ENCODE measurements at regions not wholly inside any gene's neighbourhood (a gene's known extent, or its start where the extent isn't known, plus 50 kb on each side); places are given as distances from the start of the nearest gene placed in this dataset.

- no peak for DNase-seq
Observed at GRCh38 chr2:134098321-134098720, 155.6 kb upstream of the MGAT5 start.

DNA sequence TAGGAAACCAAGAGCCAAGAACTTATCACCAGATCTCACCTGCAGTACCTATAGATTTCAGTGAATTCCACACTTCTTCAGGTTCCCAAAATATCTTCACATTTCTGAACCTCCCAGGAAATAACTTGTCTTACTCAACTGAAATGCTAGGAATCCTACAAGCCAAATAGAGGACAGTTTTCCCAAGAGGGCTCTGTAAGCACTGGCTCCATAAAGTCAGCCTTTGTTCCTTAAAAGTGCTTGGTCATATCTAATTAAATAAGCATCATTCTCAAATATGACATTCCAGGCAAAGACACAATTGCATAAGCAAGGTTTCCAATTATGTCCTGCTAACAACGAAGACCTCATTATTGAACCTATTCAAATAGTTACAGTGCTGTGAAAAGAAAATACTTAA is 154.6 kb upstream of the MGAT5 start:
- DNase-seq: no peak

GRCh38 chr2:134103196-134103595 is 150.7 kb upstream of the MGAT5 start:
- no peak for DNase-seq

DNA sequence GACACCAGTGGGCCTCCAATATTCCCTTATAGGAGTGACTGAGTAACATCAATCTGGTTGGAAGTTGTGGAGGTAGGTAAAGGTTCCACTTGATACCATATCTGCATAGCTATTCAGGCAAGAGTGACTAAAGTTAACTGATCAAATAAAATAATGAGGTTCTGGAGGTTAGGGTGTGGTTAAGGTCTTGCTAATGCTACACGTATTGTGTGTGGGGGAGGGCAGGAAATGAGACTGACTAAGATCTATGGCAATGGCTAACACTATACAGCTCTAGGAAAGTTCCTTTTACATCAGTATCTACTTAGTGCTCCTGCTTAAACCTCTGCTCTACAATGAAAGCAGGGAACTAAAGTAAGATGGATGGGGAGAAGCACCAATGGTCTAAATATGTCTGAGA is 149.1 kb upstream of the MGAT5 start:
- DNase-seq: no peak

DNA sequence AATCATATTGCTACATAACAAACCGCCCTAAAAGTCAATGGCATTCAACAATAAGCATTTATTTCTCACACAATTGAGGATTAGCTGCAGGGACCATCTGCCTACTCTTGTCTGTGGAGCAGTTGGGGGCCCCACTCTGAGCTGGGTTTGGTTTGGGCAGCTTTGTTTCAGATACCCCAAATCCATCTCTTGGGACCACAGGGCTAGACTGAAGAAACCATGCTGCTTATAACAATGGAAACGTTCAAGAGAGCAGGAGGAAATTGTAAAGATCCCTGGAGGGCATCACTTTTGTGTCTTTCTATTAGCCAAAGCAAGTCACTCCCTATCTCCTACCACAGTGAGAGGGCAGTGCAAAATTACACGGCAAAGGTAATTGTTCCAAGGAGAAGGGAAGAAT is 146.5 kb upstream of the MGAT5 start:
- peak; percentile 8 to 17 for DNase-seq

GRCh38 chr2:134108113-134108512 is 145.8 kb upstream of the MGAT5 start:
- no peak for DNase-seq

- no peak for DNase-seq
Observed at GRCh38 chr2:134109246-134109645, 144.6 kb upstream of the MGAT5 start.

GRCh38 chr2:134109725-134110124 is 144.1 kb upstream of the MGAT5 start:
- DNase-seq: no peak

DNA sequence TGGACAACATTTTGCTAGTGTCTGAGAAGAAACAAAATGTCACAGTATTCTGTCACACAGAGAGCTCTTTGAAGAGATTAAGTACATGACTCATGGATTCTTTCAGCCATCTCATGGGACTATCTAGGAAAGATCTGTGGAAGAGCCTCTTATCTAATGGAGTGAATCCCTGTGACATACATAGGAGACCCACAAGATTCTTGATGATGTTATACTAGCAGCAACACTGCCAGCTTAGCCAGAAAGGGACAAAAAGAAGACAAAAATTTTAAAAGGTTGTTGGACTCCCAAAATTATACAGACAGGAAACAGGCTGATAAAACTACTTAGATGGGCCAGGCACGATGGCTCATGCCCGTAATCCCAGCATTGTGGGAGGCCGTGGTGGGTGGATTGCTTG is 143.3 kb upstream of the MGAT5 start:
- DNase-seq: no peak

DNA sequence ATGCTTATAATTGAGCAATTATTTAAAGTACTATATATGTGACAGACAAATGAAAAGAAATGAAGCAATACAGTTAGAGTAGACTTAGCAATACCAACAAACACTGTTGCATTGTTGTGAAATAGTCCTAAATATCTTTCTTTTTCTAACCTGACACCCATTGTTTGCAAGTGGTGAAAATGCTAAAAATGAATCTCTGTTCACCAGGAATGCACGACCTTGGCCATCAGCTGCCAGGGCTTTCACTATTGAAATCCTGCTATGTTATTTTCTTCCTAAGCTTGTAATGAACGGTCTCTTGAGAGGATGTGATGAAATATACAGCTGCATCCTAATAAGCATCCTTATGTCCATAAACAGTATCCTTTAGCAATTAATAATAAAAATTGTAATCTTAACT is 136.2 kb upstream of the MGAT5 start:
- no peak for DNase-seq

DNA sequence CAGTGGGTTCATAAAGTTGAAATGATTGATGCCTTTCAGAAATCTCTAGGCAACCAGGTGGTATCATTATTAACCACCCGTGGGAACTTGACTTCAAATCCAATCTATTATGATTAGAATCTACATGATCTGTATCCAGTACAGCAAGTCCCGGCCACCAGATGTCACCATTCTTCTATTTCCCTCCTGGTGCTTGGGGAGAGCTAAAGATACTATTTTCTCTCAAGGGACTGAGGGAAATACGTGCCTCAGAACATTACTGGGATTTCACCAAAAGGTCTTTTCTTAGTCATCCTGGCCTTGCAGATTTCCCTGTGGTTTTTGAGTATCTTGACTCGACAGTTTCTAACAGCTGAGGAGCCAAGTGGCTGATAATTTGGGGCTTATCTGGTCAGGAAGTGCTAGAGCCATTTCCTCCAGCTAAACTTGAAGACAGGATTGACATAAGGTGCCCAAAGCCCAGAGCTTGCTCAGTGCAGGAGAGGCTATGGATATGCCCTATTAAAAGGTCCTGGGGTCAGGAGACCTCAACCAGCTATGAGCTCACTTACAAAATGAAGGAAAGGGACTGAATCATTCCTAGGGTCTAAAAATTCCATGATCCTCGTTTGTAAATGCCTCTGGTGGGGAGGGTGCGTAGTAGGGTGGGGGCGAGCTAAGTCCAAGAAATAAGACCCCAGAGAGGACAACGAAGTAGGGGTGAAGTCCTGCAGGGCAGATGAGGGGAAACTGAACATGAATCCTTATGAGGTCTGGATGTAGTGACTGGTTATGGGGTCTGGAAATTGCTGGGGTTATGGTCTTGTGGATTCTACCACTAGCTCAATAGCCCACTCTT is 135.4 kb upstream of the MGAT5 start:
- DNase-seq: peak; percentile 81 to 87

DNA sequence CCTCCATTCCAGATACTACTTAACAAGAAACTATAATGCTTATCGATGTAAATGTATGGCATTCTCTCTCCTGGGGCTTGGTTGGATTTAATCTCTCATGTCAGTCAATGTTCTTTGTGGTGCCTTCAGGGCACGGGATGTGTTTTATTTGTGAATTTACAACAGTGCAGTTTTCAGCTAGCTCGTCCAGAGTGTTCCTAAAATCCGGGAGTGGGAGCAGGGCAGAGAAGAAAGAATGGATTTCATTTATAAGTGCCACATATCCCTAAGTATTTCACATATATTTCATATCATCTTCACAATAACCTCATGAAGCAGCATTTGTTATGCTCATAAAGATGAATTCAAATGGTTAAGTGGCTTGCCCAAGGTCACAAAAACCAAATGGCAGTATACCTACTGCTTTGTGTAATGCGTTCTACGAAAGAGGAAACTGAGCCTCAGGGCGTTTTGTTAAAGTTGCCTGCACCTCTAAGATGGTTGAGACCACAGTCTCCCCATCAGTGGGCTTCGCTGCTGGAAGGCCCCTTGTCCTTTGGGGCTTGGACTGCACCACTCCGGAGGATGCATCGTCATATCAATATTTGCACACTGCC is 134.7 kb upstream of the MGAT5 start:
- no peak for DNase-seq

DNA sequence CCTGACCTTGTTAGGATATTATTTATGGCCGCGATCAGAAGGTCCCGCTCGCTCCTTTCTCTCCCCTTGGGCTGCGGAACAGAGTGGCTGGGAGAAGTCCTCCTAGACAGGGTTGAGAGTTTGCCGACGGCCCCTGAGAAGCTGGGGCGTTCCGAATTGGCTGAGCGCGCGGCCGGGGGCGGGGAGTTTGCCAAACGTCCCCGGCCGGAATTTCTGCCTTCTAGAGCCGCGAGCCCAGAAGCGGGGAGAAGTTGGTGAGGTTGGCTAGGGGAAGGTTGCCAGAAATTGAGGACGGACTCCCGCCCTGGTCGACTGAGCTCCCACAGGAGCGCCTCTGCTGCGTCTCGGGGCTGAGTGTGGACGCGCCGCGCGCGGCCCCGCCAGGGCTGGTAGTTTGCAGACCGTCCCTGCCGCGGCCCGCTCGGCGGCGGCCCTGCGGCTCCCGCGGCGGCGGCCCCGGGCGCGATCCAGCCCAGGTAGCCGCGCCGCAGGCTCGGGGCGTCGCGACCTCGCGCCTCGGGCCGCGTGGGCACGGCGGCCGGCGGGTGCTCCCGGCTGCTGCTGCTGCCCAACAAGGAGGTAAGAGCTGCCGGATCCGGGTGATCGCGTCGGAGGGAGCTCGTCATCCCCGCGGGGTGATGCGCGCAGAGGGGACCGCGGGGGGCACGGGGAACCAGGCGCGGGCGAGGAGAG is 134.0 kb upstream of the MGAT5 start:
- peak; percentile 75 to 88 for DNase-seq

GRCh38 chr2:134120406-134120732 is 133.5 kb upstream of the MGAT5 start:
- no peak for DNase-seq

- peak; percentile 31 to 50 for DNase-seq
Observed at GRCh38 chr2:134120733-134121630, 132.9 kb upstream of the MGAT5 start.

DNA sequence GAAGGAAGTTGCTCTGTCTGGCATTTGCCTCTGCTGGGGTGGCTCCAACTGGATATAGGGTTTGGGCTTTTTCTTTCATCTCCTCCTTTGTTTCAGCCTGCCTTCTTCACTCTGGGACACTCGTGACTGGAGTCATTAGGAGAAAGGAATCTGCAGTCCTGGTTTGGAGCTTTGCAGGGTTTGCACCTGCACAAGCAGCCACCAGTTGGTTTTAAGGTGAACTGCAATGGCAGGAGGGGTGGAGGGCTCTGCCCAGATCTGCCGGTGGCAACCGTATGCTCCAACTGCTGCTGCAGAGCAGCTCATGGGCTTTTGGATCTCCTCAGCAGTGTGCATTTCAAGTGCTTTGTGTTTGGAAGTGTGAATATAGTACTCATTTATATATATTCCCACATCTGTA is 131.3 kb upstream of the MGAT5 start:
- no peak for DNase-seq

DNA sequence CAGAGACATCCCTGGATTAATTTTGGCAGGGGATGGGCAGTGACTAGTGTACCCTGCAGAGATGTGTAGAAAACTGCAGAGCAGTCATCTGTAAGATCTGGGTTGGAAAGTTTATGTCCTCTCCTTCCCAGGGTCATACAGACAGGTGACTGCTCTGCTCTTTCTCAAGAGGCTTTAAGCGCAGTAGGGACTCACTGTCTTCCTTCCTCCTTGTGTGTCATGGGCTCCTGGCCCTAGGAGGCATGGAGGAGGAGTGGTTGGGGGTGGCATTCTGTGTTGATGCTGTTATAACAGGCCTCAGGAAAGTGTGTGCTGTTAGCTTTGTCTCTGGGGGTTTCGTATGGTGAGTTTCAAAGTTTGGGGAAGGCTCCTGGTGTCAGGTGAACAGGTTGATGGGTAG is 130.5 kb upstream of the MGAT5 start:
- DNase-seq: no peak

DNA sequence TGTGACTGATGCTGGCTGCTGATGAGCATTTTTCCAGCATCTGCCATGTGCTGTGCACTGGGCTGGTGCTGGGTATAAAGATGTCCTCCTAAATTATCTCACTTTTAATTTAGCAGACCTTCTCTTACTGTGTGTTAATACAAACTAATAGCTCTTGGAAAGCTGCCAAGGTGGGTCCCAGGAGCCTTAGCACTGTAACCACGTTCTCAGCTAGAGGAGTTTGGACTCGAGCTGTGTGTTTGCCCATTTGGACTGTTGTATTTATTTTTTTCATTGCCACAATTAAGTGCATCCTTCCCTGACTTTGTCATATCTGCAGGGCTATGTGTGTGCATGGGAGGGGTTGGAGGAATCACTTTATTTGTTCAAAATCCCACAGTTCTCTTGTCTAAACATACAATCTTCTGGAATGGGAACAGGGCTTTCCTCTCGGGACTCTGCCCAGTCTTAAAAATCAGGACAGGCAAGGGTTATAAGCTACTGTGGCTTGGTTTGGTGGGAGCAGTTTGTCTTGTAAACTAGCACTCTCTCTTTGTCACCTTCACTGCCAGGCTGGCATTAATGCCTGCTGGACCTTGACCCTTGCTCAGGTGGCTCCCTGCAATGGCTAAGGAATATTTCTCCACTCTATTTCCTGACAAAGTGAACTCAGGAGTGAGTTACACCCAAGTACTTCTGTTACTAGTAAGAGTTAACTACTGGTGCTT is 129.7 kb upstream of the MGAT5 start:
- peak; percentile 37 to 75 for DNase-seq

GRCh38 chr2:134127496-134127895 is 126.4 kb upstream of the MGAT5 start:
- no peak for DNase-seq

GRCh38 chr2:134128746-134129145 is 125.1 kb upstream of the MGAT5 start:
- no peak for DNase-seq

DNA sequence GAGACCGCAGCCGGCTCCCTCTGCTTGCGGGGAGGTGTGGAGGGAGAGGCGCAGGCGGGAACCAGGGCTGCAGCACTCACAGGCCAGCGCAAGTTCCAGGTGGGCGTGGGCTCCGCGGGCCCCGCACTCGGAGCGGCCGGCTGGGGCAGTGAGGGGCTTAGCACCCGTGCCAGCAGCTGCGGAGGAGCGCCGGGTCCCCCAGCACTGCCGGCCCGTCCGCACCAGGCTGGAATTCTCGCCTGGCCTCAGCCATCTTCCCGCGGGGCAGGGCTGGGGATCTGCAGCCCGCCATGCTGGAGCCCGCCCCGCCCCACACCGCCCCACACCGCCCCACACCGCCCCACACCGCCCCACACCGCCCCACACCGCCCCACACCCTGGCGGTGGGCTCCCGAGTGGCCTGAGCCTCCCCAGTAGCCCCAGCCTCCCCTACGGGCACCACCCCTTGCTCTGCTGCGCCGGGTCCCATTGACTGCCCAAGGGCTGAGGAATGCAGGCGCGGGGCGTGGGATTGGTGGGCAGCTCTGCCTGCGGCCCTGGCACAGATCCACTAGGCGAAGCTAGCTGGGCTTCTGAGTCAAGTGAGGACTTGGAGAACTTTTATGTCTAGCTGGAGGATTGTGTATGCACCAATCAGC is 123.9 kb upstream of the MGAT5 start:
- DNase-seq: no peak

All from NCI-H2081 (cell line).